BE2C (cell line): ENCODE measurements at regions not wholly inside any gene's neighbourhood (a gene's known extent, or its start where the extent isn't known, plus 50 kb on each side); places are given as distances from the start of the nearest gene placed in this dataset.
A peak's percentile ranks its signal among the peaks of the same experiment; 100 is the strongest.

Experiments used
- DNase-seq: peaks from one replicate; pipeline ENCODE4 v3.0.0-alpha.2; 2020
- H3K27me3 ChIP-seq: fragments of 250-450 bp; sonication (Bioruptor Pico); 2 replicates; pipeline ENCODE4 v1.5.1; 2020; ENCODE audit warnings: mild to moderate bottlenecking
- H3K36me3 ChIP-seq: fragments of 250-450 bp; sonication (Bioruptor Pico); 2 replicates; pipeline ENCODE4 v1.5.1; 2020; ENCODE audit warnings: mild to moderate bottlenecking
- H3K4me1 ChIP-seq: fragments of 250-450 bp; sonication (Bioruptor Pico); 2 replicates; pipeline ENCODE4 v1.5.1; 2020
- H3K4me3 ChIP-seq: 2 replicates; pipeline ENCODE4 v1.5.1; 2011; ENCODE audit warnings: low read depth, low read length
- H3K9me3 ChIP-seq: fragments of 250-450 bp; sonication (Bioruptor Pico); 2 replicates; pipeline ENCODE4 v1.5.1; 2020
- CTCF ChIP-seq: IDR thresholded peaks from 2 replicates; pipeline ENCODE4 v1.5.1; 2012; ENCODE audit warnings: mild to moderate bottlenecking, low read depth, low read length

- Histone ChIP-seq H3K27me3 (no peaks in the 10 kb centered on the region), H3K4me1 (no peaks in the 10 kb centered on the region), H3K36me3 (no peaks in the 10 kb centered on the region), H3K9me3 (no peaks in the 10 kb centered on the region), H3K4me3 (no peak overlapping the region)
- no peak for DNase-seq
- TF ChIP-seq CTCF: no peak
Observed at GRCh38 chr4:12770351-12770750, 713.8 kb downstream of the RAB28 start.

GRCh38 chr4:12761694-12762093 lies 722.4 kb downstream of the RAB28 start:
- Histone ChIP-seq H3K27me3 (no peaks in the 10 kb centered on the region), H3K36me3 (no peaks in the 10 kb centered on the region), H3K9me3 (no peaks in the 10 kb centered on the region), H3K4me3 (no peak overlapping the region), H3K4me1 (no peaks in the 10 kb centered on the region)
- no peak for DNase-seq
- TF ChIP-seq CTCF: no peak

- DNase-seq: no peak
- no peaks in the 10 kb centered on the region for H3K27me3 ChIP-seq
- no peaks in the 10 kb centered on the region for H3K36me3 ChIP-seq
- H3K4me3 ChIP-seq: no peak overlapping the region
- H3K4me1 ChIP-seq: no peaks in the 10 kb centered on the region
- TF ChIP-seq CTCF: no peak
- no peaks in the 10 kb centered on the region; the same call in 1 of the 2 replicates for H3K9me3 ChIP-seq
Observed at GRCh38 chr4:12747154-12747553, 737.0 kb downstream of the RAB28 start.

- H3K27me3 ChIP-seq: no peaks in the 10 kb centered on the region
Observed at GRCh38 chr4:12746221-12746620, 737.9 kb downstream of the RAB28 start.

GRCh38 chr4:12734586-12734985 lies 749.6 kb downstream of the RAB28 start:
- TF ChIP-seq CTCF: no peak
- H3K4me3 ChIP-seq: no peak overlapping the region
- H3K4me1 ChIP-seq: no peaks in the 10 kb centered on the region
- no peaks in the 10 kb centered on the region for H3K27me3 ChIP-seq
- no peaks in the 10 kb centered on the region for H3K9me3 ChIP-seq
- no peaks in the 10 kb centered on the region for H3K36me3 ChIP-seq
- no peak for DNase-seq

More at GRCh38 chr4:12746221-12746620, 737.9 kb downstream of the RAB28 start:
- Histone ChIP-seq H3K36me3 (no peaks in the 10 kb centered on the region), H3K9me3 (no peaks in the 10 kb centered on the region; the same call in 1 of the 2 replicates), H3K4me1 (no peaks in the 10 kb centered on the region), H3K4me3 (no peak overlapping the region)
- no peak for DNase-seq
- no peak for TF ChIP-seq CTCF

GRCh38 chr4:12729384-12729783 lies 754.8 kb downstream of the RAB28 start:
- Histone ChIP-seq H3K36me3 (no peaks in the 10 kb centered on the region), H3K9me3 (no peaks in the 10 kb centered on the region), H3K4me3 (no peak overlapping the region), H3K27me3 (no peaks in the 10 kb centered on the region), H3K4me1 (no peaks in the 10 kb centered on the region)
- no peak for DNase-seq
- peak; percentile 34 for TF ChIP-seq CTCF
